ENCODE measurements at regions not wholly inside any gene's neighbourhood (a gene's known extent, or its start where the extent isn't known, plus 50 kb on each side); places are given as distances from the start of the nearest gene placed in this dataset.
A peak's percentile ranks its signal among the peaks of the same experiment; 100 is the strongest.

GRCh38 chr1:221834698-221835513, 93.0 kb upstream of the DUSP10 start:
- 68% methylated on average over 3 of the region's 3 CpGs for WGBS
- H3K4me1 ChIP-seq (replicated peaks): no peaks in the 10 kb centered on the region
- TF ChIP-seq POLR2A (IDR thresholded peaks at IDR 0.05) (no peak), POLR2AphosphoS5 (IDR thresholded peaks at IDR 0.05) (no peak), CTCF (IDR thresholded peaks at IDR 0.05) (no peak)
- DNase-seq (ENCODE audit: low spot score): no peak
- no peaks in the 10 kb centered on the region for H3K27me3 ChIP-seq (replicated peaks; ENCODE audit: insufficient read depth)
- no peaks in the 10 kb centered on the region for H3K9me3 ChIP-seq
- H3K36me3 ChIP-seq: no peaks in the 10 kb centered on the region
- H3K27ac ChIP-seq: no peak overlapping the region
- H3K4me3 ChIP-seq: no peak overlapping the region
- intact Hi-C loops (cut with DNase I): no loop called here

GRCh38 chr1:221832617-221833016, 90.7 kb upstream of the DUSP10 start:
- WGBS: 33% methylated on average over 2 of the region's 2 CpGs
- Histone ChIP-seq H3K27ac (no peak overlapping the region), H3K27me3 (replicated peaks; ENCODE audit: insufficient read depth) (no peaks in the 10 kb centered on the region), H3K4me1 (replicated peaks) (no peaks in the 10 kb centered on the region), H3K9me3 (no peaks in the 10 kb centered on the region), H3K36me3 (no peaks in the 10 kb centered on the region), H3K4me3 (no peak overlapping the region)
- DNase-seq (ENCODE audit: low spot score): peak; percentile 78
- TF ChIP-seq CTCF (IDR thresholded peaks at IDR 0.05) (no peak), POLR2AphosphoS5 (IDR thresholded peaks at IDR 0.05) (no peak), POLR2A (IDR thresholded peaks at IDR 0.05) (no peak)
- intact Hi-C loops (cut with DNase I): no loop called here

- intact Hi-C loops (cut with DNase I): no loop called here
- DNase-seq (ENCODE audit: low spot score): peak; percentile 15
- WGBS: 27% methylated on average over 1 of the region's 1 CpG
- no peak for TF ChIP-seq CTCF (IDR thresholded peaks at IDR 0.05)
- TF ChIP-seq POLR2AphosphoS5 (IDR thresholded peaks at IDR 0.05): no peak
- TF ChIP-seq POLR2A (IDR thresholded peaks at IDR 0.05): no peak
- no peaks in the 10 kb centered on the region for H3K9me3 ChIP-seq
- no peaks in the 10 kb centered on the region for H3K36me3 ChIP-seq
- no peaks in the 10 kb centered on the region for H3K27me3 ChIP-seq (replicated peaks; ENCODE audit: insufficient read depth)
- H3K27ac ChIP-seq: no peak overlapping the region
- H3K4me3 ChIP-seq: no peak overlapping the region
- no peaks in the 10 kb centered on the region for H3K4me1 ChIP-seq (replicated peaks)
Measured at GRCh38 chr1:221832151-221832550, 90.3 kb upstream of the DUSP10 start.

GRCh38 chr1:221829327-221830015, 87.6 kb upstream of the DUSP10 start:
- 76% methylated on average over 5 of the region's 5 CpGs for WGBS
- TF ChIP-seq CTCF (IDR thresholded peaks at IDR 0.05) (no peak), POLR2A (IDR thresholded peaks at IDR 0.05) (no peak), POLR2AphosphoS5 (IDR thresholded peaks at IDR 0.05) (no peak)
- intact Hi-C loops (cut with DNase I): no loop called here

GRCh38 chr1:221827307-221827642, 85.4 kb upstream of the DUSP10 start:
- Histone ChIP-seq H3K4me1 (replicated peaks) (no peaks in the 10 kb centered on the region), H3K27ac (no peak overlapping the region), H3K9me3 (no peaks in the 10 kb centered on the region), H3K27me3 (replicated peaks; ENCODE audit: insufficient read depth) (no peaks in the 10 kb centered on the region), H3K4me3 (no peak overlapping the region), H3K36me3 (no peaks in the 10 kb centered on the region)
- 93% methylated on average over 1 of the region's 1 CpG for WGBS
- DNase-seq (ENCODE audit: low spot score): no peak
- intact Hi-C loops (cut with DNase I): no loop called here
- no peak for TF ChIP-seq CTCF (IDR thresholded peaks at IDR 0.05)

More at GRCh38 chr1:221829327-221830015, 87.6 kb upstream of the DUSP10 start:
- Histone ChIP-seq H3K36me3 (no peaks in the 10 kb centered on the region), H3K9me3 (no peaks in the 10 kb centered on the region), H3K27me3 (replicated peaks; ENCODE audit: insufficient read depth) (no peaks in the 10 kb centered on the region), H3K4me3 (no peak overlapping the region), H3K27ac (no peak overlapping the region), H3K4me1 (replicated peaks) (no peaks in the 10 kb centered on the region)
- no peak for DNase-seq (ENCODE audit: low spot score)

Data from prostate gland (tissue), 2 donors.